Activated CD4-positive, alpha-beta memory T cell treated with anti-CD3 and anti-CD28 coated beads for 36 hours (primary cell): ENCODE measurements at regions not wholly inside any gene's neighbourhood (a gene's known extent, or its start where the extent isn't known, plus 50 kb on each side); places are given as distances from the start of the nearest gene placed in this dataset.

ENCODE experiments used
- CTCF ChIA-PET: fragments of 350-600 bp; sonication (Branson Sonifier 250); formaldehyde crosslinking; loops from one replicate; lab custom pipeline; 2021; ENCODE audit warnings: antibody characterized with exemption, inconsistent platforms; lab: Charles Lee
- POLR2A ChIA-PET: fragments of 350-600 bp; sonication (Branson Sonifier 250); formaldehyde crosslinking; loops from one replicate; lab custom pipeline; 2021; ENCODE audit warnings: antibody characterized with exemption; lab: Charles Lee
- DNase-seq: peaks from one replicate; pipeline ENCODE4 v3.0.0-alpha.2; 2020
- H3K27ac Mint-ChIP-seq: one replicate; pipeline ENCODE4 v1.8.0; 2021; ENCODE audit warnings: mixed read lengths
- H3K27me3 Mint-ChIP-seq: one replicate; pipeline ENCODE4 v1.8.0; 2021; ENCODE audit warnings: mixed read lengths
- H3K36me3 Mint-ChIP-seq: one replicate; pipeline ENCODE4 v1.8.0; 2021; ENCODE audit warnings: mixed read lengths
- H3K4me1 Mint-ChIP-seq: one replicate; pipeline ENCODE4 v1.8.0; 2021; ENCODE audit warnings: low read depth, mixed read lengths
- H3K4me3 Mint-ChIP-seq: one replicate; pipeline ENCODE4 v1.8.0; 2021; ENCODE audit warnings: mild to moderate bottlenecking, mixed read lengths
- H3K9me3 Mint-ChIP-seq: one replicate; pipeline ENCODE4 v1.8.0; 2021; ENCODE audit warnings: mixed read lengths
- intact Hi-C: fragments of 100-400 bp; cut with micrococcal nuclease; formaldehyde crosslinking; loops from one replicate; pipeline ENCODE4 v1.15.1; 2023

DNA sequence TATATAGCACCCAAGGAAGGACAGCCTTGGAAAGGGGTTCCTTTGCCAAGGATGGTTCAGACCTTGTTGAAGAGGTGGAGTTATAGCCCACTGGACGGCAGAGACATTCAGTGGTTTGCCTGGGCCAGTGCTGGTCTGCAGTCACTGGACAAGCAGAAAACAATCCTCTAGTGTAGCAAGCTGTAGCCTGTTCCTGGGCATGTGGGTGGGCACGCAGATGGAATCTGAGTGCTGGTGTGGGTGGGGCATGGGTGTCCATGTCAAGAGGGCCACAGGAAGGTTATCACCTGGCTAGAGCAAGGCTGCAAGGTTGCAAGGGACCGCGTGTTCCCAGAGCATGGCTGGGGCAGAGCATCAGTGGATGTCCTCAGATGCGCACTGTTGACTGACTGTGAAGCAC is 244.7 kb downstream of the PTPRU start:
- H3K4me3 Mint-ChIP-seq: no peak overlapping the region
- CTCF ChIA-PET: no interaction called here

DNA sequence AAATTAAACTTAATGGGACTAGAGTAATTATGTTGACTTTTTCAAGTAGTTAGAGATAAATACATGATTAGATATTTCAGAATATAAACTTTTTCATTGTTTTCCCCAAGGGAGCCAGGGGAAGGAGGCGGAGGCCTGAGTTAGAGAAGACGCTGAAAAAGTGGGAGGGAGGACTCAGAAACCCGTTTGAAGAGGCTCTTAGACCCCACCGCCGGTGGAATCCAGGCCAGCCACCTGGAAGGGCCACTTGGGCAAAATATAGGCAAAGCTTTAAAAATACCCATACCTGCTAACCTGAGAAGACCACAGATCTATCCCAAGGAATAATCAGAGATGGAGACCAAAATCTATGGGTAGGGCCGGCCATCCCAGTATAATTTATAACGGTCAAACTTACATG is 242.6 kb downstream of the PTPRU start:
- no peak for DNase-seq
- H3K27ac Mint-ChIP-seq: no peak overlapping the region
- no peaks in the 10 kb centered on the region for H3K4me1 Mint-ChIP-seq
- peaks cover 30% of the 10 kb centered on the region for H3K27me3 Mint-ChIP-seq
- intact Hi-C loops: no loop called here
- ChIA-PET CTCF (no interaction called here), POLR2A (no interaction called here)
- H3K36me3 Mint-ChIP-seq: no peaks in the 10 kb centered on the region
- H3K9me3 Mint-ChIP-seq: peaks cover 2% of the 10 kb centered on the region
- H3K4me3 Mint-ChIP-seq: no peak overlapping the region

More for the DNA sequence above, 244.7 kb downstream of the PTPRU start:
- peaks cover 2% of the 10 kb centered on the region for H3K9me3 Mint-ChIP-seq
- POLR2A ChIA-PET: no interaction called here
- peaks cover 27% of the 10 kb centered on the region for H3K27me3 Mint-ChIP-seq
- no peak overlapping the region for H3K27ac Mint-ChIP-seq
- no peak for DNase-seq
- H3K4me1 Mint-ChIP-seq: no peaks in the 10 kb centered on the region
- intact Hi-C loops: no loop called here
- no peaks in the 10 kb centered on the region for H3K36me3 Mint-ChIP-seq

DNA sequence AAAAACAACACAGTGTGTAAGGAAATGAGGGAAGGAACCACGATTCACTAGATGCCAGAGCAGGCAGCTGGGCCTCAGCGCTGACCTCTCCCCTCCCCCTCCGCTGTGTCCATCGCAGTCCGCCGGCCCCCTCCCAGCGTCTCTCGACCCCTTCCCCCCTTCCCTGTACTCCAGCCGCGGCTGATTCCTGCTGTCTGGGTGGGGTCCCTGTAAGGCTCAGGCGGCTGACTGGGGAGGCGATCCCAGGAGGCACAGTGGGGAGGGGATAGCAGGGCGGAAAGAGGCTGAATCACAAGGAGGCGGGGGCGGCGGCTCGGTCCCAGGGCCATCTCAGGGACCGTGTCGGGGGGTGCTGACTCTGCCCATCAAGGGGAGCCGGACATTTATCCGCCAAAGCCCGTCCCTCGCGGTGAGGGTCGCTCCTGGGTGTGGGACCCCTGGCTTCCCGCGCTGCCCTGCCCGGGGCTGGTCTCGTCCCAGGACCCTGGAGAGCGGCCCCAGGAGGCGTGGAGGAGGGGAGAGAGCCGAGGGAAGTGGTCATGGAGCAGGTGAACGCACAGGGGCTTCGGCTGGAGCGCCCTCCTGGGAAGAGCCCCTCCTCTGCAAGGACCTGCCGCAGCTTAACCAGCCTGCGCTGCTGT is 241.9 kb downstream of the PTPRU start:
- Mint-ChIP-seq H3K9me3 (peaks cover 2% of the 10 kb centered on the region), H3K36me3 (no peaks in the 10 kb centered on the region), H3K27me3 (peaks cover 36% of the 10 kb centered on the region), H3K4me1 (no peaks in the 10 kb centered on the region), H3K4me3 (no peak overlapping the region), H3K27ac (no peak overlapping the region)
- intact Hi-C loops: no loop called here
- ChIA-PET CTCF (no interaction called here), POLR2A (no interaction called here)
- no peak for DNase-seq

DNA sequence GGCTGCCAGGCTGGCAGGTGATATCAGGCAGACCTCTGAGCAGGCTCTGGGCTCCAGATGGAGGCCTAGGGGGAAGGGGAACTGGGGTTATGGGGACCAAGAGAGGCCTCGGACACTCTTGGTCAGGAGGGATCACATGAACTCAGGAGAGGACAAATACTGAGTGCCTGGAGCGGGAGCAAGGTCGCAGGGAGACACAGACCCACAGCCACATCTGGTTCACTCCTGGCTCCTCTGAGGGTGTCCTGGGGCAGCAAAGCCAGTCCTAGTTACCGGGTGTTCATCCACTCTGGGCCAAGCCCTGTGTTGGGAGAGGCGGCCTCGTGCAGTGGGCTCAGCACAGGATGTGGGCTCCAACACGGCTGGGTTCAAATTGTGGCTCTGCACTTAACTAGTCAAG is 239.0 kb downstream of the PTPRU start:
- no peaks in the 10 kb centered on the region for H3K4me1 Mint-ChIP-seq
- CTCF ChIA-PET: no interaction called here
- H3K4me3 Mint-ChIP-seq: no peak overlapping the region
- POLR2A ChIA-PET: no interaction called here
- no peak for DNase-seq
- intact Hi-C loops: no loop called here
- H3K27ac Mint-ChIP-seq: no peak overlapping the region
- no peaks in the 10 kb centered on the region for H3K36me3 Mint-ChIP-seq
- peaks cover 40% of the 10 kb centered on the region for H3K27me3 Mint-ChIP-seq
- H3K9me3 Mint-ChIP-seq: no peaks in the 10 kb centered on the region

DNA sequence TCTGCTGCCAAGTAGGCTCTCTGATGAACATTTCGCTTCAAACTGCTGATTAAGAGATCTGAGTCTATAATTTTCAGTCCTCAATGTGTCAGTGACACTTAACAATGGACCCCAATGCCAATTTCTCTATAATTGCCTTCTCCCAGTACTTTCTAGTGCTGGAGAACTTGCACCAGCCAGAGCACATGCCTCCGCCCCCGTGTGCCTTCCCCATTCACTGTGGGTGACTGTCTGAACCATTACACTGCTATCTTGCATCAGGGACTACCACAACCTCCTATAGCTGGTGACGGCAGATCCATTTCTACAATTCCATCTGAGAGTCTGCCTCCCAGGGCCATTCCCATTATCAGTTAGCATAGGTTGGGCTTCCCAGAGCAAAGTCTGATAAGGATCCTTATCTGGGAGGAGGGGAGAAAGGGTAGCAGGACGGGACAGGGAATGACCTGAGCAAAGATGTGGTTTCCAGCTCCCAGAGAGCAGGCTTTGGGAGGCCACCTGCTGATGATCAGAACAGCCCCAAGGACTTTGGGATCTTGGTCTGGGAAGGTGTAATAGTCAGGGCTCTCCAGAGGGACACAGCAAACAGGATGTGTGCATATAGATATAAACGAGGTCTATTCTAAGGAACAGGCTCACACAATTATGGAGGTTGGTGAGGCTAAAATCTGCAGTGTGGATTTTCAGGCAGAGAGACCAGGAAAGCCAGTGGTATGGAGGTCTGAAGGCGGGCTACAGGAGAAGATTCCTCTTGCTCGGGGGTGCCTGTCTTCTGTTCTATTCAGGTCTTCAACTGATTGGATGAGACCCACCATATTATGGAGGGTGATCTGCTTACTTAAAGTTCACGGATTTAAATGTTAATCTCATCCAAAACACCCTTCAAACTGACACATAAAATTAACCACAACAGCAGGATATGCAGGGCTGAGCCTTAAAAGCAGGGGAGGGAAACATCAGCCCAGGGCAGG is 238.2 kb downstream of the PTPRU start:
- ChIA-PET POLR2A (no interaction called here), CTCF (no interaction called here)
- intact Hi-C loops: no loop called here
- Mint-ChIP-seq H3K27me3 (peaks cover 39% of the 10 kb centered on the region), H3K4me1 (no peaks in the 10 kb centered on the region), H3K4me3 (no peak overlapping the region), H3K27ac (no peak overlapping the region), H3K36me3 (no peaks in the 10 kb centered on the region), H3K9me3 (no peaks in the 10 kb centered on the region)
- no peak for DNase-seq

DNA sequence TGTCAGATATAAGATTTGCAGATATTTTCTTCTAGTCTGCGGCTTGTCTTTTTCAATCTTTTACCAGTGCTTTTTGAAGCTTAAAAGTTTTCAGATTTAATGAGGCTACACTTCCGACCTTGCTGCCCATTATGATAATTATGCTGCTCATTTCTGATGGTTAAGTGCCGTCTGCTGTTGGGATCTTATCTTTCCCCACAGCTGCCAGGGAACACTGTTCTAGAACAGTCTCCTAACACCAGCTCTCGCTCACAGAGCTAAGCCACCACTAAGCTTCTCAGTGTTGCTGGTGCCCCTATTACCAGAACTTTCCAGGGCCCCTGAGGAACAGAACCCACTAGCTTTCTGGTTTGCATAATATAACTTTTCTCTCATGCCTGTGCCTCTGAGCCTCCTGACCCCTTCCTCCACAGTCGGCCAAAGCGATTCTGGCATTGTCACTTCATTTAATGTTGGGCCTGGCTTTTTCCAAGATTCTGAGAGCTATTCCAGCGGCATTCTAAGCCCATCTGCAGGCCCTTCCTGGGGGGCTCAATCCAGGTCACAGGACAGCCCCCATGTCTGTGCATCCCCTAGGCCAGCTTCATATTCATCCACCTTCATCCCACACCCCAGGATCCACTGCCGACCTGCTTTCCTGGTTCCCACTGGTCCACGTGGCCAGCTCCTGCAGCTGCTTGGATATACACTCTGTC is 237.0 kb downstream of the PTPRU start:
- H3K4me3 Mint-ChIP-seq: no peak overlapping the region
- no peak for DNase-seq
- no peak overlapping the region for H3K27ac Mint-ChIP-seq
- ChIA-PET CTCF (no interaction called here), POLR2A (no interaction called here)
- H3K4me1 Mint-ChIP-seq: no peaks in the 10 kb centered on the region
- peaks cover 31% of the 10 kb centered on the region for H3K27me3 Mint-ChIP-seq
- H3K36me3 Mint-ChIP-seq: no peaks in the 10 kb centered on the region
- intact Hi-C loops: no loop called here
- H3K9me3 Mint-ChIP-seq: no peaks in the 10 kb centered on the region

DNA sequence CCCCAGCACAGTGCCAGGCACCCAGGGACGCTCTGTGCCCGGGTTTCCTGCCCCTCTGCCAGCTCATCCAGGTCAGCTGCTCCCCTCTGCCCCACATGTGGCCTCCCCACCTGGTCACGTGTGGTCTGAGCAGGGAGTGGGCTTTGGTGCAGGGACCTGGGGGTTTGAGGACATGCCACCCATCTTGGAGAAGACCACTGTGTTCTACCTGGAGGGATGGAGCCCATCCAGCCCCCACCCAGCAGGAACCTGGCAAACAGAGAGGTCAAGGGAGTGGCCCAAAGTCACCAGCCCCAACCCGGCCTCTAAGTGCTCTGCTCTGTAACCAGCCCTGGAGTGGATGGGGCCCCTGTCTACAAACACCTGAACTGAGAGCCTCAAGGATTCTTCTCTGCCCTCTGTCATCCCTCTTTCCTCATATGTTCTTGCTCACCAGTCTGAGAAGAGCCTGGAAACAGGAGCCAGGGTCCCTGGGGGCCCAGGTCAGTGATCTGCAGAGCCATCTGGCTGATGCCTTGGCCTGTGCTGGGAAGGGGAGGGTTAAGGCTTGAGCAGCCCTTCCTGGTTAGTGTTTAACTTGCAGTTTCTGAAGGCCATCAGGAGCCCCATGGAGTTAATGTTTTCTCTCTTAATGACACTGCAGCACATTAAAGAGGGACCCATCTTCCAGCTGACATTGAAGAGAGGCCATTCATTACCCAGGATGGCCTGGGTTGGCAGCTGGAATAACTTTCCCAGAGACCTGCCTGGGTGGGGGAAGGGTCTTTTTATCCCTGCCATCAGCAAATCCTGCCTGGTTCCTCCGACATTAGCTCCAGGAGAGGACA is 235.4 kb downstream of the PTPRU start:
- no peak overlapping the region for H3K4me3 Mint-ChIP-seq
- H3K36me3 Mint-ChIP-seq: no peaks in the 10 kb centered on the region
- ChIA-PET CTCF (no interaction called here), POLR2A (no interaction called here)
- H3K9me3 Mint-ChIP-seq: no peaks in the 10 kb centered on the region
- peaks cover 19% of the 10 kb centered on the region for H3K27me3 Mint-ChIP-seq
- no peak for DNase-seq
- H3K27ac Mint-ChIP-seq: no peak overlapping the region
- intact Hi-C loops: no loop called here
- H3K4me1 Mint-ChIP-seq: no peaks in the 10 kb centered on the region

DNA sequence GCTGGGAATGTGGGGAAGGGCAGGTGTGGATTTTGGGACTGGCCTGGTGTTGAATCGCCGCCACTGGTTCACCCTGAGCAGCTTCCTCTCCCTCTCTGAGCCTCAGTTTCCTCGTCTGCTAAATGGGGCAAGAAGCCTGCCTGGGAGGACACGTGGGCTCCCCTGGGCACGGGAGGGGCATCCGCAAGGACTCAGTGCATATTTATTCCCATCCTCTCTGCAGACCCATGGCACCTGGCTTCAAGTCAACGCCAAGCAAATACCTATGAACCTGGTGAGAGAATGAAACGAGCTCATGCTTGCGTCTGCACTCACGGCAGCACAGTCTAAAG is 234.4 kb downstream of the PTPRU start:
- CTCF ChIA-PET: no interaction called here
- intact Hi-C loops: no loop called here
- H3K36me3 Mint-ChIP-seq: no peaks in the 10 kb centered on the region
- no peak overlapping the region for H3K4me3 Mint-ChIP-seq
- H3K9me3 Mint-ChIP-seq: no peaks in the 10 kb centered on the region
- H3K27ac Mint-ChIP-seq: no peak overlapping the region
- DNase-seq: no peak
- POLR2A ChIA-PET: no interaction called here
- peaks cover 17% of the 10 kb centered on the region for H3K27me3 Mint-ChIP-seq
- no peaks in the 10 kb centered on the region for H3K4me1 Mint-ChIP-seq

DNA sequence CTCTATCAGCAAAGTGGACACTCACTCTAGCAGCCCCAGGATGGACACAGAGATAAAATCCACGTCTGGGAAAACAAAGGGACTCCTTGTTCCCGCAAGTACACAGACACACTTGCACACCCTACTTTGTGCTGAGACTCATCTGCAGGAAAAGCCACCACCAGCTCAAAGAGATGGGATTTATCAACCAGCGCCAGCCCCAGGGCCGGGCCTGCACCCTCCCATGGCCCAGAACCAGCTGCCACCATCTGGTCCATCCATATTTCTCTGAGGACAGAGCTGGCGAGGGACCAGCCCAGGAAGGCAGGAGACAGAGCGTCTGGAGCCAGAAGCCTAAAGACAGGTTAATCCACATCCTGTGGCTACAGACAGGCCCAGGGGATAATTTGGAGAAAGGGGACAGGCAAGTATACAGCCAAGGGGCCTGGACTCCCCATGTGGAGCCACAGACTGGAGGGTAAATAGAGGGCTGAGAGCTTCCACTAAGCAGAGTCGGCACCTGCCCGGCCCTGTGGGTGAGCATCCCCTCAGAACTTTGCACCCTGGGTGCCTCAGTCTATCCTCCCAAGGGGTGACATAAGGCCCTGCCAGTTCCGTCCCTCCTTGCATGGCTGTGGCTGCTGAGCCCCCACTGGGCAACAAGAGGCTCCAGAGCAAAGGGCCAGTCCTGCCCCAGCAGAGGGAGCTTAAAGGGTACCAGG is 233.9 kb downstream of the PTPRU start:
- H3K4me3 Mint-ChIP-seq: no peak overlapping the region
- no peaks in the 10 kb centered on the region for H3K36me3 Mint-ChIP-seq
- ChIA-PET CTCF (no interaction called here), POLR2A (no interaction called here)
- DNase-seq: no peak
- H3K27me3 Mint-ChIP-seq: peaks cover 15% of the 10 kb centered on the region
- H3K27ac Mint-ChIP-seq: no peak overlapping the region
- H3K4me1 Mint-ChIP-seq: no peaks in the 10 kb centered on the region
- H3K9me3 Mint-ChIP-seq: peaks cover 1% of the 10 kb centered on the region
- intact Hi-C loops: no loop called here

DNA sequence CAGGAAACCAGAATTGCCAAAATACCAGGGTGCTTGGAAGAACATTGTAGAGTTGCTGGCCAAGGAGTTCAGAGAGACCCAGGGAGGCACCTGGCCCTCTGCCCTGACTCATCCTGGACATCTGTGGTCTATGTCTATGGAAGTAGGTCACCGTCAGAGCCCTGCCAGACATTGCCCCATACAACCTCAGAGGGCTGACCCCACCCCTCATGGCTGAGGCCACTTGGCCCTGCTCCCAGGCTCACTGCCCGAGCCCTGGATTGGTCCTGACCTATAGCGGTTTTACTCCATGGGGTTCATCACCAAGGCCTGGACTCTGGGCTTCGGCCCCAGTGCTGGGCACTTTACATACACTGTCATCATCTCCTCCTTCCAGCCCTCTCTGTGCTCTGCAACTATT is 233.1 kb downstream of the PTPRU start:
- peaks cover 8% of the 10 kb centered on the region for H3K9me3 Mint-ChIP-seq
- no peak for DNase-seq
- no peak overlapping the region for H3K4me3 Mint-ChIP-seq
- ChIA-PET POLR2A (no interaction called here), CTCF (no interaction called here)
- peaks cover 13% of the 10 kb centered on the region for H3K27me3 Mint-ChIP-seq
- no peaks in the 10 kb centered on the region for H3K4me1 Mint-ChIP-seq
- H3K27ac Mint-ChIP-seq: no peak overlapping the region
- H3K36me3 Mint-ChIP-seq: no peaks in the 10 kb centered on the region
- intact Hi-C loops: no loop called here

DNA sequence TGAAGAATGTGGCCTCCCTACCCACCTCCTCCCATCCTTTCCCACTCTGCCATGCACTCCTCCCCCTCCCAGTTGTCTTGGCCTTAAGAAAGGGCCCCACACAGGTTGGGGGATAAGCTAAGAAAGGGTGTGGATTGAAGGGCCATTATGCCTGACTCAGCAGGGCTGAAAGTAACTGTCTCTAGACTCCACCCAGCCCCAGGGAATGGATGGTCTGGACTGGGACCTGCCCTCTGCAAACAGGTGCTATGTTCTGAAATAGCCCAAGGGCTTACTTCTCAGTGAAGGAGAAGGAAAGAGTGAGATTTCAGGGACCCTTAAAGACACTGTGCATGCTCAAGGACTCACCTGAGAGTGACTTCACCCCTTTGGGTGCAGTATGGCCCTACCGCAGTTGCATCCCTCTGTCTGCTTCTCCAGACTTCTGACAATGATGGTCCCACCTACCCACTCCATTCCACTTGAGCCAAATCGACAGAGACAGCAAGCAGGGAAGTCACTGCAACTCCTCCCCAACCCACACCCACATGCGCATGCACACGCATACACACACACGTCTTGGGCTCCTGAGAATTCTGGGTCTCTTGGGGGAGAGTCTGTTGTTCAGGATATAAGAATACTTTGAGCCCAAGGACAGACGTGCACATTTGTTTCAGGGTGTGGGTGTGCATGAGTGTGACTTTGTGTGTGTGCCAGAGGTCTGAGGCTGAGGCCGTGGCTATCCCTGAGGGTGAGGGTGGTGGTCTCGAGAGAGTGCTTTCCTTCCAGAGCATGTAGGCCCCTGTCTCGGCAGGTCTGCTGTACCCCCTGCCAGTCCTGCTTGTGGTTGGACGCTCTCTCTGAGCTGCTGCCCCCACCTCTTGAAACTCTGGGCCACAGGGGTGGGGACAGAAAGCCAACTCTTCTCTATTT is 231.9 kb downstream of the PTPRU start:
- DNase-seq: no peak
- intact Hi-C loops: no loop called here
- H3K4me3 Mint-ChIP-seq: no peak overlapping the region
- H3K27ac Mint-ChIP-seq: no peak overlapping the region
- no peaks in the 10 kb centered on the region for H3K4me1 Mint-ChIP-seq
- H3K9me3 Mint-ChIP-seq: peaks cover 12% of the 10 kb centered on the region
- ChIA-PET POLR2A (no interaction called here), CTCF (no interaction called here)
- no peaks in the 10 kb centered on the region for H3K36me3 Mint-ChIP-seq
- H3K27me3 Mint-ChIP-seq: peaks cover 6% of the 10 kb centered on the region
